ENCODE measurements at regions not wholly inside any gene's neighbourhood (a gene's known extent, or its start where the extent isn't known, plus 50 kb on each side); places are given as distances from the start of the nearest gene placed in this dataset.
A peak's percentile ranks its signal among the peaks of the same experiment; 100 is the strongest.
"Not testable (repeated sequence)": the region's sequence is repeated elsewhere in the genome, so short reads cannot be mapped to it uniquely, and the experiment has no call there.

DNA sequence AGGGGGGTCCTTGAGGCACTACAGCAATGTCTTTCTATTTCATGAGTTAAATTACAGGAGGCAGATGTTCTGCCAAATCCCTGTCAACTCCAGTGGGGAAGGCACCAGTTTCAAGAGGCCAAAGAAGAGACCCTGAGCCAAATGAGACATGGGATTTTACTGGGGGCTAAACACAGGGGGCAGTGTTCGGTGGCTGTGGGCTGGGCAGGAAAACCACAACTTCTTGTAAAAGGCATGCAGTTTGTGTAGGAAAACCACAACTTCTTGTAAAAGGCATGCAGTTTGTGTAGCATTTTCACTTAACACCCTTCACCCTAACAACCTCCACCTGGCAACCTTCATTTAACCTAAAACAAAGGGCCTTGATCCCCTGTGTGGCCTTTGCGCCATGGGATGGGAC is 61.0 kb downstream of the POLR2M start:
- no peak for DNase-seq

DNA sequence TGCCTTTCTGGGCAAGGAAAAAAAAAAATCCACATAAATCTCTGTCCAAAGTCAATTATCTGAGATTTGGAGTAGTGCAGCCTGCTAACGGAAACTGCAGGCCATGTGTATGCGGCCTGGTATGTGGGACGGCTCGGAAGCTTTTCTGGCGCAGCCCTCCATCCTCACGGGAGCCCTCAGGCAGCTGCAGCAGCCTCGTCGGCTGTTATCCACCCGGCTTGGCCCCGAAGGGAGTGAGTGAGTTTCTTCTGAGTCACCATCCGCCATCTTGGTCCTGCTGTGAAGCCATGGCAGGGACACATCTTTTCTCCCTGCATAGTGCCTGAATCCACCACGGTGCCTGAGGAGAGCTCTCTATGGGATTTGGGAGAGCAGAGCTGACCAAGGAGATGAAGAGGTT is 62.8 kb downstream of the POLR2M start:
- no peak for DNase-seq

DNA sequence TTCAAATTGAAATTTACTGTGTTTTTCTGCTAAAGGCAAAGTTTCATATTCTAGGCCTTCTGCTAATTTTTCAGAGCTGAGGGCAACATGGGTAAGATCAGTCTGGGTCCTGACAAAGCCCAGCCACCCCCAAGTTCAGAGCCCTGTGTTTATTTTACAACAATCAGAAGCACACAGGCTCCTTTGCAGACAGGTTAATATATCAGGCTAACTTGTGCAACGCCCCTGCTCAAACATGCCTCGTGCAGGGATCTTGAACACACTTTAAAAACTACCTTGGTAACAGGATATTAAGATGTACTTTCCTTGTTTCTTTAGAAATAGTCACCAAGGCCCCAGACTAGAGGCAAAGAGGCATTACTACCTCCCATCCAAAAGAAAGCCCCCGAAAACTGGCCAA is 64.0 kb downstream of the POLR2M start:
- no peak for DNase-seq

DNA sequence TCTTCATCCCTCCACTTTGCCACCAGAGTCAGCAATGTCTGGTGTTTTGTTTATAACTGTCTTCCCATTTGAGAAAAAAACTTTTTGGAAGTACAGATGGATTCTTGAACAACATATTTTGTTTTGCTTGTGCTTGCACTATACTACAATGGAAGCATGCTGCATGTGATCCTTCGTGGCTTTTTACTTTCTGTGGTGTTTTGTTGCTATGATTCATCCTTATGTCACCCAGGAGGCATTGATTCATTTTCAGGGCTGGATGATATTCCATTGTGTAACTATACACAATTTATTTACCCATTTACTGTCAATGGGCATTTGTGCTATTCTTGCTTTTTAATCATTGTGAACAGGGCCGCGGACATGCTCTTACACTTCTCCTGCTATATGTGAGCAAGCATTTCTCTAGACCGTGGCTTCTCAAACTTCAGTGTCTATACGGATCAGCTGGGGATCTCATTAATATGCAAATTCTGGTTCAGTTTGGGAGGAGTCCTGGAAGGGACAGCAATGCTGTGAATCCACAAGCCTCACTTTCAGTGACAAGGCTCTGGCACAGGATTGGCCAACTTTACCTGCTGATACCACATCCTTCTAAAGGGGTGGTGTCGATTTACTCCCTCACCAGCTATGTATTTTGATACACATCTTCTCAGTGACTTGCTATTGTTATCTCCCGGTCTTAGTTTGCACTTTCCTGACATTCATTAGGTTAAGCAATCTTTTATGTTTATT is 65.9 kb downstream of the POLR2M start:
- no peak for DNase-seq

DNA sequence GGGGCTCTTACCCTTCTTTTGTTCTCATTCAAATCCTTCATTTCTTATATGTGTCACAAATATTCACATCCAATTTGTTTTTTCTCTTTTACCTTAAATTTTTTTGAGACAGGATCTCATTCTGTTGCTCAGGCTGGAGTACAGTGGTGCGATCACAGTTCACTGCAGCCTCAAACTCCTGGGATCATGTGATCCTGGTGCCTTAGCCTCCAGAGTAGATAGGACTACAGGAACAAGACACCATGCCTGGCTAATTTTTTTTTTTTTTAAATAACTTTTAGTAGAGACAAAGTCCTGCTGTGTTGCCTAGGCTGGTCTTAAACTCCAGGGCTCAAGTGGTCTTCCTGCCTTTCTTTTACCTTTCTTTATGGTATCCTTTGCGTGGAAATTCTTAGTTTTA is 66.5 kb downstream of the POLR2M start:
- DNase-seq = no peak

DNA sequence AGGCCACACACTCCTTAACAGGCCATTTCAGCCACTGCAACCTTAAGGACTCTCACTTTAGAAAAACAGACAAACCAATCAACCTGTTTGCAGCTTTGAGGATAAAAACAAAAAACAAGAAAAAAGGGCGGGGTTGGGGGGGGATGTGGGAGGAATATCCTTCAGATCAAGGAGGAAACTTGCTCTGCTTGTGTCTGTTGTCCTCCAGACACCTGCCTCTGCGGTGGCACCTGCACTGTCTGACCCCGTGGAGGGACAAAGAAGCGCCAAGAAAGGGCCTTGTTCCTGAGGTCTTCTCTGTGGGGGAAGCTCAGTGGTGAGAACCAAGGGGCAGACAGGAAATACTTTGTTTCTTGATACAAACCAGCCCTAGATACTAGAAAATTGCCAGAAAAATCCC is 70.5 kb downstream of the POLR2M start:
- peak; percentile 4 for DNase-seq

DNA sequence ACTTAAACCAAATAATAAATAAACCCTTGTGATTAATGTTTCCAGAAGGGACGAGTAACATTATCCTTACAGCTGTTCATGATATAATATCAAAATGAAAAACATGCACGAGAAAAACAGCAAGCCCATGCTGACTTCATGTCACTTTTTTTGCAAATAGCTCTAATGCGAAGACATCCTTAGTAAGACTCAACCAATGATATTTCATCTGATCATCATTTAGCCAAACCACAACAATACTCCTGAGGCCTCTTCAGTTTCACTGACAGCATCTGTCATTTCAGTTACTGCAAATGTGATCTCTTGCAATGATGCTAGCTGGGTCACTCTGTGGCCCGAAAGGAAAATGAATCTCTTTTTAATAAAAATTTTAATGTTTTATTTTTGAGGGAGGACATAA is 74.0 kb downstream of the POLR2M start:
- no peak for DNase-seq

DNA sequence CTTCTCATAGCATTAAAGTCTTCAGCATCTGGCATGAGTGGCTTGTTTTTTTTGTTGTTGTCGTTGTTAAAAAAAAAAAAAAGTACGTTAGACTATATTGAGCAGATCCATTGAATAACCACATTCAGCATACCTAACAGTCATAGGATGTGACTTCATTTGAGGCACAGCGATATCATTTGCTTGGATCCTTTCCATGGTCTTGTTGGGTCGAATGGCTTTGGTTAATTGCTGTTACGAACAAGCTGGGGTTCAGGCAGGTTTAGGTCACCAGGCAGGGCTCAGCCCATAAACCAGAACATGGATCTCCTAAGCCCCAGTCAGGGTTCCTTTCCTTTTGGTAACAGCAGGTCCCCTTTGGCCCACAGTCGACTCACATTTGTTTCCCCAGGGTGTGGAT is 76.2 kb downstream of the POLR2M start:
- no peak for DNase-seq

DNA sequence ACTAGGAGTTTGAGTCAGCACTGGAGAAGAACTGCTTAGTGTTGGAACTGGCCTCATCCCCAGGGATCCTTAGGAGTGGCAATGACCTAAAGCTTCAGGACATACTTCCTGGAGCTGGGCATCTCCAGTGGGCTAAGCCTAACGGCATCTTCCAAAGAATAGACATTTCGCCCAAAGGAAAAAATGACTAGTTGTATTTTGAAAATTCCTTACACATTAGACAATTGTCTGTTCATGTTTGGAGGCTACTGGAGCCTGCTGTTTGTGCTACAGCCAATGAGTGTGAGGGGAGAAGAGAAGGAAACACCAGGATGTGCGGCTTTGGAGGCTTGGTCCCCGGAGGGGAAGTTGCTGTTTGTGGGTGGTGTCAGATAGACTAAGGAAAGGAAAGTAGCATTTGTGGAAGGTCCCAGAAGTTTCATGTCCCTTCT is 77.6 kb downstream of the POLR2M start:
- no peak for DNase-seq

DNA sequence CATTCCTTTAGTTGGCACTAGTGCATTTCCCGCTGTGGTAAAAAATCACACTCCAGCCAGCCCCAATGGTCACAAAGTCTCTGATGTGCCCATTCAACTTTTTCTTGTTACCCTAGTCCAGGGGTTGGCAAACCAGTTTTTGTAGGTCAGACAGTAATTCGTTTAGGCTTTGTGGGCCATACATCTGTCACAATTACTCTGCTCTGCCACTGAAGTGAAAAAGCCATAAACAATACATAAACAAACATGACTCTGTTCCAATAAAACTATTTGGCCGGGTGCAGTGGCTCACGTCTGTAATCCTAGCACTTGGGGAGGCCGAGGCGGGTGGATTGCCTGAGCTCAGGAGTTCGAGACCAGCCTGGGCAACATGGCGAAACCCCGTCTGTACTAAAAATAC is 78.5 kb downstream of the POLR2M start:
- no peak for DNase-seq

DNA sequence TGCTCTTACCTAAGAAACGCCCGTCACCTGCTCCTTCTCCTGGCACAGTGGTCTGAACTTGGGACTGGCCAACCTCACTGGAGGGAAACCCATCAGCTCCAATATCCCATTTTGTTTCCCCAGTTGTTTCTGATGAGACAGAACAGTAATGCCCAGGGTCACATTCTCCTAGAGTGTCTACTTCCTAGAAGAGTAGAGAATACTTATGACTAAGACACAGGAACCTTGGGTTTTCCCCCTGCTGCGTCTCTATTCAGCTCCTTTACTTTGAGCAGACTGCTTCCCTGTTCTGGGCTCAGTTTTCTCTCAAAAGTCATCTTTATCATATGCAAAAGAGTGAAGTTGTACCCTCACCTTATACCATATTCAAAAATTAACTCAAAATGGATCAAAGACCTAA is 79.4 kb downstream of the POLR2M start:
- no peak for DNase-seq

DNA sequence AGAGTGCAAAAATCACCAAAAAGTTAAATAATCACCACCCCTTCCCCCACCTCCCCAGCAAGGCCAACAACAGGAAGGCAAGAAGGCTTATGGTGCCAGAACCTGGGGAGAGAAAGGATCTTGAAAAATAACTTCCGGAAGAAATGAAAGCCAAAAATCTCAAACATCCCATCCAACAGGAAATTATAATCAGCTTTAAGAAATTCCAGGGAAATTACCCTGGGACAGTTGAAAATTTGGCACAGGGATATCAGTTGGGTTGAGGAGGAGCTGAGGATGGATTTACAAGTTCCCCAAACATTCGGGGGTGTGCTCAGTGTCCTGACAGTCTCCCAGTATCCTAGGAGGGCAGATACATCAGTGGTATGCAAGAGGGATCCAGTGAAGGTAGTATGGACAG is 82.7 kb downstream of the POLR2M start:
- no peak for DNase-seq

DNA sequence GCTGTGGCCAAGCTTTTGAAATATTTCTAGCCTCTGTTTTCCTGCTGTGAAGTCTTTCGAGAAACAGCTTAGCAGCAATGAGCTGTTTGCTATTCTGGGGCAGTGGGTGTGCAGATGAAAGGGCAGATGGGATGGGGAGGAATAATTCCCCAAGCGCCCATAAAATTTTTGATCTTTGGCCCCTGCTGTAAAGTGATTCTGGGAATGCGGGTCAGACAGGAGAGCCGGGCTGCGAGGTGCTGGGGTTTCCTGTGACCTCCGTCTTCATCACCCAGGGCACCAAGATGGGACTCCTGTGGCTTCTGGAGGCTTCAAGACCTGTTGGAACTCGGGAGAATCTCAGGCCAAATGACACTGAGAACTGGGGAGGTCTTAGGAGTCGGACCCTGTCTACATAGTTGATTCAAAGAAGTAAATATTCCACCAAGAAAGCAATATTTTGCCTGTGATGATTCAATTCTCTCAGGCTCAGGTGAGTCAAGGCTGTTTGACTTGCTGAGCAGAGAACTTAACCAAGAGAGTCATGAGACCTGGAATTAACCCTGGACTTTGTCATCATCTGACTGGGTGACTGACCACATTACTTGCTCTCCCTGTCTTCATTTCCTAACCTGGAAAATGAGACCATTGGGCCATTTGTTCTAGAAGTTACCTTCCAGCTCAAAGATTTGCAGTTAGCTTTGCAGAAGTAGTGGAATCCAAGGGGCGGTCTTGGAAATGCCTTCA is 86.4 kb downstream of the POLR2M start:
- DNase-seq = no peak

DNA sequence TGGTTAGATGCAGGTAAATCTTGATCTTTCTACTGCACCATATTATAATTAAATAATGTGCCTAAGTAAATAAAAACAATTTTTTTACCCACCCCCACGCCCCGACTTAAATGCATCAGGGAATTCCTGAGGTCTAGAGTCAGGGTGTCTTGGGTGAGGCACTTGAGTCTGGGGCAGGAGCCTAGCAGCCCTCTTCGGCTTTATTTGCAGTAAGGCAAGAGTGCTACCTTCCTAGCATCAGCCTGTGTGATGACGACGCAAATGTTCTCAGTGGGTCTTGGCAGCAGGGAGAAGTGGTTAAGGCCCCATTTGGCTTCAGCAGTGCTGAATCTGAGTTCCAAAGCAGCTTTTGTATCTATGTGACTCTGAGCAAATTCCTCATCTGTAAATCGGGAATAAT is 88.7 kb downstream of the POLR2M start:
- DNase-seq = no peak

DNA sequence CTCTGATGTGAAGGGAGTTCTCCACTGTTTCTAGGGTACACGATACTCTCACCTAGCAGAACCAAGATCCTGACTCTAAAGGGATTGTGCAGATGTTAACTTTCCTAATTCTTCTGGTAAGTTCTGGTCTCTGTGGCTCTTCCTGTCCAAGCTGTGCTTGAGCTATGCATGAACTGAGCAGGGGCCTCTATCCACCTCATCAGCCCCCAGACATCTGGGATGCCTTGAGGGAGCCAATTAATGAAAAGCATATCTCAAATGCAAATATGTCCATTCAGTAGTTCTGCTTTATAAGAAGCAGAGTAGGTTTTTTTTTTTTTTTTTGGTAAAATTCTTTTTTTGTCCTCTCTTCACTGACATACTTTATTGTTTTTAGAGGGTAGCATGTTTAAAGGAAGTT is 89.6 kb downstream of the POLR2M start:
- DNase-seq = no peak

DNA sequence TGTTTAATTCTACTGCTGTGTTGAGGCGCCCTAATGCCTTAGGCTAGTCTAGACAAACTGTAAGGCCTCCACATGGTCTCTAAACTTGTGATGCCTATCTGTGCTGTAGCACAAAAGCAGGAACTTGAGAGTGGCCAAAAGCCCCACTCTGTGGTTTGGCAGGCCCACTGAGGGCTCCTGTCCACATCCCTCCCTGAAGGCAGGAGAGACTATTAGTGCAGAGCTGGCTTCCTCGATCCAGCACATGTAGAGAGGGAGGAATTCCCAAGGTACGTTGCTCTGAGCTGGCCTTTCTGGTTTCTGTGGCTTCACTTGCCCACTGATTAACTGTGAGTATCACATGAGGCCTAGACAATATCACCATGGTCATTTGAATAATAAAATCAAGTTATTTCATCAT is 90.6 kb downstream of the POLR2M start:
- DNase-seq = no peak

DNA sequence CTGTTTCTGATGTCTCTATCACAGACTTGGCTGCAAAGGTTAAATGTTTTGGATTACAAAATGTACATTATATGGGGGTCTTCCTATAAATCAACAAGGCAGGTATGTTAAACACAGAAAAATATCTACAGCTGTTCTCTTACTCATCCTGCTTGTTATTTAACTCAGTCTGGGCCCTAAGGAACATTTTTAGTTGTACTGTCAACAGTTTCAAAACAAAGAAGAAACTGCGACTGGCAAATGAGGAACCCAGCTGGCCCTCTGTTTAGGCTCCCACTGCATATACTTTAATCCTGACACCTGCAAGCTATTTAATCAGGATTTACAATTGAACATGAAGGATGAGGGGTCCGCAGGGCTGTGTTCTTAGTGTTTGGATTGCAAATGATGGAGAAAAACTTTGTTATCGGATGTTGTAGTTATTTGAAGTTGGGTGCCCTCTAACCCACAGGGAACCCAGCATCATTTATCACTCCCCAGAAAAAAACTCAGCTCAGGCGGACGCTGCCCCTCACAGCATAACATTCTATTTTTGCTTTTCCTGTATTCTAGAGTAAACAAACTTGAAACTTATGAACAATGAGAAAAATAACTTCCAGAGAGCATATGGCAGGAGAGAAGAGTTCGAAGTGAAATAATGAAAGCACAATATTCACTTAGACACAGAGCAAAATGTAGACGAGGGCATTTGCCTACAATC is 91.2 kb downstream of the POLR2M start:
- DNase-seq = no peak

DNA sequence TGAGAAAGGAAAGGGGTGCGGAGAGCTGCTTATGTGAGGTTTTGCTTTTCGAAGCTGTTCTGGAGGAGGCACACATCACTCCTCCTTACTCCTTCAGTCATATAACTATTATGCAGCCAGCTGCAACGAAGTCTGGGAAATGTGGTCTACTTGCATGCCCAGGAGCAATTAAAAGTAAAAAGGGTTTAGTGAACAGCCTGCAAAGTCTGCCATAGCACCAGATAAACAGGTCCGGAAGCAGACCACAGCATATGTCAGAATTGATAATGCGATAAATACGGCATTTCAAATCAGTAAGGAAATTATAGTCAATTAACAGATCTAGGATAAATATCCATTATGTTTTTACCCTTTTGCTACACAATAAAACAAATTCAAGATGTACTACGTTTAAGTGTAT is 99.5 kb downstream of the POLR2M start:
- DNase-seq = no peak

DNA sequence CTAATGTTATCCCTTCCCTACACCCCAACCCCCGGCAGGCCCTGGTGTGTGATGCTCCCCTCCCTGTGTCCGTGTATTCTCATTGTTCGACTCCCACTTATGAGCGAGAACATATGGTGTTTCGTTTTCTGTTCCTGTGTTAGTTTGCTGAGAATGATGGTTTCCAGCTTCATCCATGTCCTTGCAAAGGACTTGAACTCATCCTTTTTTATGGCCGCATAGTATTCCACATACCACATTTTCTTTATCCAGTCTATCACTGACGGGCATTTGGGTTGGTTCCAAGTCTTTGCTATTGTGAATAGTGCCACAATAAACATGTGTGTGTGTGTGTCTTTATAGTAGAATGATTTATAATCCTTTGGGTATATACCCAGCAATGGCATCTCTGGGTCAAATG is 102.8 kb downstream of the POLR2M start:
- not testable (repeated sequence) for DNase-seq

DNA sequence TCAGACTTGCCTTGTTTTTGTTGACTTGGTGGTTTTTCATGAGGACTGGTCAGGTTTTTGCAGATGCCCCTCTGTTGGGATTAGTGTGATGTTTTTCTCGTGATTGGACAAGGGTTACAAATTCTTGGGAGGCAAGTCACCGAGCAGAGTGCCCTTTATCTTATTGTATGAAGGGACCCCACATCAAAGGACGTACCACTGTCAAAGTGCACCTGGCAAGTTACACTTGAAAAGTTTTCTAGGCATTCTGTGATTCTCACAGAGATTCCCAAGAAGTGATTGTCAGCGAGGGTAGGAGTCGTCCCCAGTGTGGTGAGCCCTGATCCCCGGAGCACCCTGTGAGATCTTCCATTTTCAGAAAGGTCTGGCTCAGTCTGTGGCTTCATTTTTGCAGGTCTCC is 110.1 kb downstream of the POLR2M start:
- DNase-seq = no peak

DNA sequence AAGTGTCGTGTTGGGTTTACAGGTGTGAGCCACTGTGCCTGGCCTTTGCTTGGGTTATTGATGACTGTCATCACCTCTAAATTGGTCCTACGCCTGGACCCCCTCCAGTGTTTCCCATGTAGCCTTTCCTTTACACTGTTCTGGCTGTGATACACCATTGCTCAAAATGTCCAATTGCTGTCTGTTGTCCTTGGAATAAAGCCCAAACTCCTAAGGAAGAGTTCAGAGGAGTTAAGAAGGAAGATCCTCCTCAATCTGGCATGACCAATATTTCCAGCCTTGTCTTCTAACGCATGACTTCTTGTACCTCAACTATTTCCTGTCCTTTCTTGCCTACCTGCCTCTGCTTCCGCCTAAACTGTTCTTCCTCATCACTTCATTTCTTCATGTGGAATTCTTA is 113.1 kb downstream of the POLR2M start:
- DNase-seq = no peak

DNA sequence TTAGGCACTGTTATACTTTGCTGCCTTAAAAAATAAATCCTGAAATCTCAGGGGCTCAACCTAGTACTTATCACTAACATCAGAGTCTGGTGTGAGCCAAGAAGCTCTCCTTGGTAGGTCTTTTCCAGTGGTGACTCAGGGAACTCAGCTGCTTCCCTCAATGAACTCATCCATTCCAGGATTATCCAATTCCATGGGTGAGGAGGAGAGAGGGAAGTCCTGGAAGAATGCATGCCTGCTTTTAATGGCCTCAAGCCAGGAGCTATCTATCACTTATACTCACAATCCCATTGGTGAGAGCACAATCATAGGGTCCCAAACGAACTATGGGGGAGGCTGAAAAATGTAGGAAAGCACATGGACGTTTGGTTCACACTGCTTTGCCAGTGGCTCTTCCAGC is 113.6 kb downstream of the POLR2M start:
- no peak for DNase-seq

DNA sequence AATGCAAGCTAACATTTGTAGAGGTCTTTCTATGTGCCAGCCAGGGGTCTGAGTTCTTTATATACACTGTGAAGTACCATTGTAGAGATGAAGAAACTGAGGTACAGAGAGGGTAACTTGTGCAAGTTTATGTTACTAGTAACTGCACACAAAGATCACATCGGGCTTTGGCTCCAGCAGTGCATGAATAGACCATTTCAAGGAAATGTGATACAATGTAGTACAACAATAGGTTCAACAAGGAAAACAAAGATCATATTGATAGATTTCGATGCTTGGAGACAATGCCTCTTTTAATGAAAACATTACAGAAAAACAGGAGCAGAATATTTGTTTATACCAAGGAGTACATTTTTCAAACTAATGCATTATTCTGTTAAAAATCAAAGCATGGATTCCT is 115.3 kb downstream of the POLR2M start:
- DNase-seq = no peak

DNA sequence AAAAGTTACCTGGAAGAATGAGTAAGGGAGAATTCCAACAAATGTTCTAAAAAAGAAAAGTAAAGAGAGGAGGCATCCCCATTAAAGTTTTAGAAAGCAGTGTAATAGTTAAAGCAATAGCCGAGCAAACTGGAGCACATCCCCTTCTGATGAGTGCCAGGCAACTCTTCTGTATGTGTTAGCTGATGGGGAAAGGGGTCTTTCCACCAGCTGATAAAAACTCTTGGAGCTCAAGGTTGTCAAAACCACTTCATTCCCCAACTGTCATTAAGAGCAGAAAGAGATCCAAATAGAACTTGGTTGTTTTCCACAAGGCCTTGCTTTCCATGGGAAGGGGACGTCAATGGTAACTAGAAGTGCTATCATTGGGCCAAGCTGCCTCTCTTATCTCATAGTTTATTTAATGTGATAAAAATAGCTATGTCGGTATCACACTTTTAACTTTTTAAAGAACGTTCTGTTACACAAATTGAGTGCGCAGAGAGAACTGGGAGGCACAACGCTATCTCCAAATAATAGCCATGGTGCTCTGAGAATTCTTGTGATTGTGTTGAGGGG is 116.9 kb downstream of the POLR2M start:
- no peak for DNase-seq
